Left ventricle myocardium inferior (tissue), 1 donor: ENCODE measurements at regions not wholly inside any gene's neighbourhood (a gene's known extent, or its start where the extent isn't known, plus 50 kb on each side); places are given as distances from the start of the nearest gene placed in this dataset.

Experiments used
- DNase-seq: peaks from one replicate; pipeline ENCODE4 v3.0.0-alpha.2; 2020
- H3K27ac ChIP-seq: fragments of 200-600 bp; replicated peaks from 2 replicates; pipeline ENCODE4 v1.8.0; 2021
- H3K27me3 ChIP-seq: fragments of 200-600 bp; 2 replicates; pipeline ENCODE4 v1.8.0; 2021; ENCODE audit warnings: low read depth
- H3K36me3 ChIP-seq: fragments of 200-600 bp; 2 replicates; pipeline ENCODE4 v1.8.0; 2021
- H3K4me1 ChIP-seq: fragments of 200-600 bp; 2 replicates; pipeline ENCODE4 v1.8.0; 2021
- H3K4me3 ChIP-seq: fragments of 200-600 bp; 2 replicates; pipeline ENCODE4 v1.8.0; 2021; ENCODE audit warnings: mild to moderate bottlenecking, moderate library complexity
- H3K9me3 ChIP-seq: fragments of 200-600 bp; replicated peaks from 2 replicates; pipeline ENCODE4 v1.8.0; 2021
- intact Hi-C: fragments of 100-400 bp; cut with micrococcal nuclease; formaldehyde crosslinking; loops from one replicate; pipeline ENCODE4 v1.11.0; 2022
- TF ChIP-seq, protein P1 (sequence below): fragments of 200-600 bp; IDR thresholded peaks from 2 replicates; pipeline ENCODE4 v1.8.0; 2021; ENCODE audit warnings: antibody characterized with exemption, mild to moderate bottlenecking, borderline replicate concordance
- donor health status: DM: no; HTN: yes; CAD: no; lungs with severe emphysema.

DNA sequence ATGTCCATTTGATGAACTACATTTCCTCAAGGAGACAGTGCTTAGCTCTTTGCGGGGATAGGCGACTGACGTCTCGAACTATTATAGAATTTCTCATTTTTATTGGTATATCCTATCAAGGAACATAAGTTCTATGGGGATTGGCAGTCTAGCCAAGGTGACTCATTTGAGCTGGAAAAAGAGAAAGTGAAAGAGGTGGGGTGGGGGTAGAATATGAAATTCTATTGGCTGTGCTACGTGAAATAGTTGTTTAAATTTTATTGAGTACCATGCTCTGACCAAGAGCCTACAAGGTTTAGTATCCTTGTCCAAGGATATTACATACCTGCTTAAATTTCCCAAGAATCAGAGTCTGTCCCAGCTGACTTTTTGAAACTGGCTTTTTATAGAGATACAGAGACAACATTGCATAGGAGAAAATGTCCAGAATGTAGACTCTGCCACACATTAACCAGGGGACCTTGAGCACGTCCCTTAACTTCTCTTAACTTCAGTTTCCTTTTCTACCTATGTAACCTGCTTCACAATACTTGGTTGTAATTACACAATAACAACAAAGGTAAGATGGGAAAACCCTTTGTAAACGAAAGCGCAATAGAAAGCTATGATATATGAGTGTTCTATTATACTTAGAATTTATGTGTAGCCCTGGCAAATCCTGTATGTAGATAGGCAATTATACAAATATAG is 226.4 kb upstream of the WWC1 start:
- Histone ChIP-seq H3K4me1 (peaks cover 53% of the 10 kb centered on the region), H3K27me3 (no peaks in the 10 kb centered on the region), H3K36me3 (peaks cover 6% of the 10 kb centered on the region), H3K9me3 (no peaks in the 10 kb centered on the region), H3K4me3 (no peak overlapping the region), H3K27ac (peak overlapping the region; percentile 3)
- intact Hi-C loops, result no loop called here
- TF ChIP-seq, protein P1, sequence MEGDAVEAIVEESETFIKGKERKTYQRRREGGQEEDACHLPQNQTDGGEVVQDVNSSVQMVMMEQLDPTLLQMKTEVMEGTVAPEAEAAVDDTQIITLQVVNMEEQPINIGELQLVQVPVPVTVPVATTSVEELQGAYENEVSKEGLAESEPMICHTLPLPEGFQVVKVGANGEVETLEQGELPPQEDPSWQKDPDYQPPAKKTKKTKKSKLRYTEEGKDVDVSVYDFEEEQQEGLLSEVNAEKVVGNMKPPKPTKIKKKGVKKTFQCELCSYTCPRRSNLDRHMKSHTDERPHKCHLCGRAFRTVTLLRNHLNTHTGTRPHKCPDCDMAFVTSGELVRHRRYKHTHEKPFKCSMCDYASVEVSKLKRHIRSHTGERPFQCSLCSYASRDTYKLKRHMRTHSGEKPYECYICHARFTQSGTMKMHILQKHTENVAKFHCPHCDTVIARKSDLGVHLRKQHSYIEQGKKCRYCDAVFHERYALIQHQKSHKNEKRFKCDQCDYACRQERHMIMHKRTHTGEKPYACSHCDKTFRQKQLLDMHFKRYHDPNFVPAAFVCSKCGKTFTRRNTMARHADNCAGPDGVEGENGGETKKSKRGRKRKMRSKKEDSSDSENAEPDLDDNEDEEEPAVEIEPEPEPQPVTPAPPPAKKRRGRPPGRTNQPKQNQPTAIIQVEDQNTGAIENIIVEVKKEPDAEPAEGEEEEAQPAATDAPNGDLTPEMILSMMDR, result no peak
- DNase-seq, result no peak

DNA sequence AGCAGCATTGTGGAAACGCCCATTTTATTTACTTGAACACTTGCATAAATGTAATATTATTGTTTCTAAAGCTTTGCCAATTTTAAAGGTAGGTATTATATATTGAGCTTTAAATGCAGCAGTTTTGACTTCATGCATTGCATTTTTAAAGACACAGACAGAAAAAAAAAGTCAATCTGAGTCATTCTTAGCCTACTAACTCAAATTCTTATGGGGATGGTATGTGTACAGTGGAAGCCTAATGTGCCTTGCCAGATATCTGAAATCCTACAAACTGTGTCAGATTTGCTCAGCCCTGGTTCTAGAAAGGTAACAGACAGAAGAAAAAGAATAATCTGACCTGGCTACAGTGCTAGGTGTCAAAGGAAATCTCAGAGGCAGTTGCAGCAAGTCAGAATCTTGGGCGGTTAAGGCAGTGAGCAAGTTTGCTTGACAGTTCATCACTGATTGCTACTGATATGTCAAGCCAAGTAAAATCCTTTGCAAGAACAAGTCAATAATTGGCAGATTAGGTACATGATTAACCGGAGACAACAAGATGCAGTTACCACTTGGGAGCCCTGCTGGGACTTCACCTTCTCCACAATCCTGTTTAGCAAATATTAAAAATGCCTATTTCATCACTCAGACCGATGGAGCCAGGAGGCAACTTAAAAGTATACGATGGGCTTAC is 224.8 kb upstream of the WWC1 start:
- Histone ChIP-seq H3K4me1 (peaks cover 60% of the 10 kb centered on the region), H3K4me3 (no peak overlapping the region), H3K27me3 (no peaks in the 10 kb centered on the region), H3K27ac (no peak overlapping the region), H3K36me3 (peaks cover 6% of the 10 kb centered on the region), H3K9me3 (no peaks in the 10 kb centered on the region)
- intact Hi-C loops, result no loop called here
- TF ChIP-seq, protein P1, result no peak
- DNase-seq, result no peak

DNA sequence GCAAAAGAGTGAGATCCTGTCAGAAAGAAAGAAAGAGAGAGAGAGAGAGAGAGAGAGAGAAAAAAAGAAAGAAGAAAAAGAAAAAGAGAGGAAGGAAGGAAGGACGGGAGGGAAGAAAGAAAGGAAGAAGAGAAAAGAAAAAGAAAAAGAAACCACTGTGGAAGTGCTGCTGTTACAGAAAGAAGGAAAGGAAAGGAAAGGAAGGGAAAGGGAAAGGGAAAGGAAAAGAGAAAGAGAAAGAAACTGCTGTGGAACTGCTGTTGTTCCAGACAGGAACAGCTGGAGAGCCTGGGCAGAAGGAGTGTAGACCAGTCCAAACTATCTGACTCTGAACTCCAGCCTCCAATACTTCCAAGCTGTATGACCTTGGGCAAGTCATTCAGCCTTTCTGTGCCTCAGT is 220.7 kb upstream of the WWC1 start:
- Histone ChIP-seq H3K27me3 (no peaks in the 10 kb centered on the region), H3K9me3 (no peaks in the 10 kb centered on the region), H3K4me1 (peaks cover 73% of the 10 kb centered on the region), H3K4me3 (no peak overlapping the region), H3K36me3 (no peaks in the 10 kb centered on the region), H3K27ac (no peak overlapping the region)
- intact Hi-C loops, result no loop called here
- DNase-seq, result no peak
- TF ChIP-seq, protein P1, result no peak

DNA sequence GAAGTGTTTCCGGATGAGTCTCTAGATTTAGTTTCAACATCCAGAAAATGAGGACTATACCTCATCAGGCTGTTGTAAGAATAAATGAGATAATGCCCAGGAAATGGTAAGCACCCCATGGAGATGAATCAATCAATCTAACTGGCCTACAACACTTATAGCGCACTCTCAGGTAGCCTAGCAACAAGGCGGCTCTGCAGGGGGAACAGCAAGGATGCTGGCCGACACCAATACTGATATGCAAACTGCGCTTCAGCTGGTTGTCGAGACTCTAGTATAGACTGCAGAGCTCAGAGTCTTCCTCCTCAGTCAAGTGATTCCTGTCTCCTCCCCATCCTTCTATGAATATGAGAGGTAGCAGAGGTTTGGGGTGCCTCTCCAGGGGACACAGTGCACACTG is 218.8 kb upstream of the WWC1 start:
- TF ChIP-seq, protein P1, result no peak
- no peak for DNase-seq
- Histone ChIP-seq H3K4me3 (no peak overlapping the region), H3K27ac (peak overlapping the region; percentile 77), H3K9me3 (no peaks in the 10 kb centered on the region), H3K27me3 (no peaks in the 10 kb centered on the region), H3K4me1 (peaks cover 81% of the 10 kb centered on the region), H3K36me3 (no peaks in the 10 kb centered on the region)
- intact Hi-C loops, result no loop called here

DNA sequence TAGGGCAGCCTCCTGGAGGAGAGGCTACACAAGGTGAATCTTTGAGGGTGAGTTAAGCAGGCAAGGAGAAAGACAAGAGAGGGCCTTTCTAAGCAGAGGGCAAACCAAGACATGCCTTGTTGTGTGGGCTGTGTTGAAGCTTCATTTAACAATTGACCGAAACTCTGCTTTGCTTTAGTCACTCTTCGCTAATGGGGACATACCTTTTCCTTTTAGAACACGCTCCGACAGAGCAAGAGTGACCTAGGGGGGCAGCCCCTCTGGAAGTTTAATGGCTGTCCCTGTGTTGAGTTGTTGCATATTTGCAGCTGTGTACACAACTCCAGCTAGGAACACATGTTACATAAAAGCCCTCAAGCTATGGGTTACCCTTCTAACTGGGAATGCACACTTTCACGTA is 218.1 kb upstream of the WWC1 start:
- H3K36me3 ChIP-seq, result no peaks in the 10 kb centered on the region
- intact Hi-C loops, result no loop called here
- no peaks in the 10 kb centered on the region for H3K9me3 ChIP-seq
- no peak for DNase-seq
- no peak overlapping the region for H3K4me3 ChIP-seq
- peaks cover 75% of the 10 kb centered on the region for H3K4me1 ChIP-seq
- TF ChIP-seq, protein P1, result no peak
- peak overlapping the region; percentile 77 for H3K27ac ChIP-seq
- no peaks in the 10 kb centered on the region for H3K27me3 ChIP-seq
